CD14-positive monocyte (primary cell): ENCODE measurements at regions not wholly inside any gene's neighbourhood (a gene's known extent, or its start where the extent isn't known, plus 50 kb on each side); places are given as distances from the start of the nearest gene placed in this dataset.

ENCODE experiments used
- DNase-seq, 3 donors: peaks; one replicate each; pipeline ENCODE4 v3.0.0-alpha.2; 2011 to 2022
- H2AFZ ChIP-seq: 2 replicates; pipeline ENCODE4 v1.6.0; 2012; ENCODE audit warnings: mild to moderate bottlenecking, low read depth, low read length, inconsistent platforms; ENCODE audit not compliant: insufficient read depth, poor library complexity, severe bottlenecking
- H3K27ac ChIP-seq, 2 donors: 1 replicate in 1 of 2; 2 replicates in 1 of 2; pipeline ENCODE4 v1.5.1; 2012 to 2013; ENCODE audit warnings: low read length in 2 of 2, control low read depth in 1 of 2, inconsistent platforms in 1 of 2, low read depth in 1 of 2, mild to moderate bottlenecking in 1 of 2
- H3K27me3 ChIP-seq, 2 donors: one replicate each; pipeline versions ENCODE4 v1.6.0 to v1.6.1; 2011 to 2013; ENCODE audit warnings: low read length in 2 of 2; ENCODE audit not compliant: control insufficient read depth in 2 of 2, insufficient read depth in 2 of 2
- H3K36me3 ChIP-seq, 2 donors: replicated peaks in 1 of 2; 1 replicate in 1 of 2; 2 replicates in 1 of 2; pipeline versions ENCODE4 v1.5.1 to v1.6.1; 2012 to 2013; ENCODE audit warnings: low read length in 2 of 2, control low read depth in 1 of 2, inconsistent platforms in 1 of 2, mild to moderate bottlenecking in 1 of 2; ENCODE audit not compliant: insufficient read depth in 2 of 2, control insufficient read depth in 1 of 2
- H3K4me1 ChIP-seq, 2 donors: 1 replicate in 1 of 2; 2 replicates in 1 of 2; pipeline versions ENCODE4 v1.5.1 to v1.6.1; 2012 to 2013; ENCODE audit warnings: low read length in 2 of 2, control low read depth in 1 of 2, inconsistent platforms in 1 of 2, mild to moderate bottlenecking in 1 of 2, moderate library complexity in 1 of 2; ENCODE audit not compliant: insufficient read depth in 2 of 2, control insufficient read depth in 1 of 2
- H3K4me2 ChIP-seq: replicated peaks from 2 replicates; pipeline ENCODE3; 2012; ENCODE audit warnings: low read length, moderate library complexity, mild to moderate bottlenecking; ENCODE audit not compliant: poor library complexity, severe bottlenecking; ENCODE audit errors: extremely low read depth
- H3K4me3 ChIP-seq, 3 experiments: fragments of 200-600 bp in 1 of 3; sonication (generic) in 1 of 3; replicated peaks in 1 of 3; 1 replicate in 2 of 3; 2 replicates in 1 of 3; pipeline ENCODE4 v1.5.1; 2011 to 2013; ENCODE audit warnings: low read length in 3 of 3, mild to moderate bottlenecking in 3 of 3, control low read depth in 2 of 3, low read depth in 2 of 3, inconsistent platforms in 1 of 3, moderate library complexity in 1 of 3
- H3K79me2 ChIP-seq: 2 replicates; pipeline ENCODE4 v1.6.0; 2012; ENCODE audit warnings: mild to moderate bottlenecking, control low read depth, inconsistent platforms, low read length, moderate library complexity; ENCODE audit not compliant: insufficient read depth
- H3K9ac ChIP-seq: 2 replicates; pipeline ENCODE4 v1.6.0; 2017; ENCODE audit warnings: low read length, mild to moderate bottlenecking; ENCODE audit not compliant: insufficient read depth, poor library complexity, severe bottlenecking
- H3K9me3 ChIP-seq, 2 donors: replicated peaks in 1 of 2; 1 replicate in 1 of 2; 2 replicates in 1 of 2; pipeline versions ENCODE4 v1.5.1 to v1.6.1; 2012 to 2013; ENCODE audit warnings: low read length in 2 of 2, control low read depth in 1 of 2; ENCODE audit not compliant: control insufficient read depth in 1 of 2, insufficient read depth in 1 of 2
- H4K20me1 ChIP-seq: 2 replicates; pipeline ENCODE4 v1.6.0; 2012; ENCODE audit warnings: mild to moderate bottlenecking, low read length, control low read depth, moderate library complexity; ENCODE audit not compliant: insufficient read depth
- H3K27ac Mint-ChIP-seq, 7 donors: one replicate each; pipeline ENCODE4 v1.8.0; 2020; ENCODE audit warnings: mild to moderate bottlenecking in 7 of 7, mixed read lengths in 7 of 7, moderate library complexity in 6 of 7, inconsistent platforms in 2 of 7
- H3K27me3 Mint-ChIP-seq, 3 donors: one replicate each; pipeline ENCODE4 v1.8.0; 2021 to 2022; ENCODE audit warnings: low read depth in 3 of 3, mild to moderate bottlenecking in 3 of 3, mixed read lengths in 3 of 3, moderate library complexity in 3 of 3, inconsistent platforms in 1 of 3
- H3K36me3 Mint-ChIP-seq, 2 donors: one replicate each; pipeline ENCODE4 v1.8.0; 2020; ENCODE audit warnings: mixed read lengths in 2 of 2, inconsistent platforms in 1 of 2, mild to moderate bottlenecking in 1 of 2
- H3K4me1 Mint-ChIP-seq: one replicate; pipeline ENCODE4 v1.8.0; 2020; ENCODE audit warnings: mild to moderate bottlenecking, mixed read lengths
- H3K4me3 Mint-ChIP-seq, 2 donors: one replicate each; pipeline ENCODE4 v1.8.0; 2020; ENCODE audit warnings: mild to moderate bottlenecking in 2 of 2, mixed read lengths in 2 of 2, moderate library complexity in 1 of 2
- H3K9me3 Mint-ChIP-seq, 7 donors: one replicate each; pipeline ENCODE4 v1.8.0; 2020 to 2022; ENCODE audit warnings: mixed read lengths in 7 of 7, mild to moderate bottlenecking in 6 of 7, moderate library complexity in 6 of 7, inconsistent platforms in 2 of 7
- WGBS: methylation state at CpG from one replicate; pipeline ENCODE4 v1.1.5; 2013; ENCODE audit warnings: missing lambda C conversion rate; ENCODE audit not compliant: insufficient coverage; 5-methylcytosine and 5-hydroxymethylcytosine counted together
- intact Hi-C, 2 donors: fragments of 100-400 bp; cut with micrococcal nuclease; formaldehyde crosslinking; loops; one replicate each; pipeline versions ENCODE4 v1.15.0 to v1.15.1; 2023
- TF ChIP-seq, protein P1 (sequence below): fragments of 200-600 bp; IDR thresholded peaks from one replicate; pipeline ENCODE4 v1.8.0; 2022; ENCODE audit warnings: antibody characterized with exemption, mild to moderate bottlenecking

DNA sequence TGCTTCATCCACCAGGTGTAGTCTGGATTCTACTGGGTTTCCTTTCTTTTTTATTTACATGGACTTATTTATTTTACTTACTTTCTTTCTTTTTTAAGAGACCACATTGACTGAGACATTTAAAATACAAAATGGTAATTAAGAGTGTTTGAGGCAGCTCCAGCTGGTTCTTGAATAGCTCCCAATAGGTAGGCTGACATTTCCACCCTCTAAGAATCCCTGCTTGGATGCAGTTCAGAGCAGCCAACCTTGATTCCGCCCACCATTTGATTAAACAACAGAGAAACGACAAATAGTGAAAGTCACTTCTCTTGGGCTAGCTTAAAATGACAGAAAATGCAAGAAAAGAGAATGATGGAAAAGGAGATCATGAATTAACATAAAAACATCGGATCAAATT, 270.5 kb downstream of the TUSC7 start:
- no peak overlapping the region for H2AFZ ChIP-seq
- Mint-ChIP-seq H3K27me3 (peaks cover 0 to 3% (median 2%) of the 10 kb centered on the region in 3 donors), H3K4me3 (no peak overlapping the region), H3K36me3 (no peaks in the 10 kb centered on the region), H3K9me3 (no peaks in the 10 kb centered on the region), H3K4me1 (no peaks in the 10 kb centered on the region), H3K27ac (no peak overlapping the region)
- H3K9me3 ChIP-seq: no peaks in the 10 kb centered on the region
- TF ChIP-seq, protein P1, sequence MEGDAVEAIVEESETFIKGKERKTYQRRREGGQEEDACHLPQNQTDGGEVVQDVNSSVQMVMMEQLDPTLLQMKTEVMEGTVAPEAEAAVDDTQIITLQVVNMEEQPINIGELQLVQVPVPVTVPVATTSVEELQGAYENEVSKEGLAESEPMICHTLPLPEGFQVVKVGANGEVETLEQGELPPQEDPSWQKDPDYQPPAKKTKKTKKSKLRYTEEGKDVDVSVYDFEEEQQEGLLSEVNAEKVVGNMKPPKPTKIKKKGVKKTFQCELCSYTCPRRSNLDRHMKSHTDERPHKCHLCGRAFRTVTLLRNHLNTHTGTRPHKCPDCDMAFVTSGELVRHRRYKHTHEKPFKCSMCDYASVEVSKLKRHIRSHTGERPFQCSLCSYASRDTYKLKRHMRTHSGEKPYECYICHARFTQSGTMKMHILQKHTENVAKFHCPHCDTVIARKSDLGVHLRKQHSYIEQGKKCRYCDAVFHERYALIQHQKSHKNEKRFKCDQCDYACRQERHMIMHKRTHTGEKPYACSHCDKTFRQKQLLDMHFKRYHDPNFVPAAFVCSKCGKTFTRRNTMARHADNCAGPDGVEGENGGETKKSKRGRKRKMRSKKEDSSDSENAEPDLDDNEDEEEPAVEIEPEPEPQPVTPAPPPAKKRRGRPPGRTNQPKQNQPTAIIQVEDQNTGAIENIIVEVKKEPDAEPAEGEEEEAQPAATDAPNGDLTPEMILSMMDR: no peak
- no peaks in the 10 kb centered on the region for H3K4me1 ChIP-seq
- no peaks in the 10 kb centered on the region for H3K27me3 ChIP-seq
- no peak overlapping the region for H3K4me2 ChIP-seq
- DNase-seq: no peak
- intact Hi-C loops: no loop called here
- no peaks in the 10 kb centered on the region for H3K79me2 ChIP-seq
- no peak overlapping the region for H3K27ac ChIP-seq
- no peaks in the 10 kb centered on the region for H3K36me3 ChIP-seq
- no peaks in the 10 kb centered on the region for H4K20me1 ChIP-seq
- H3K4me3 ChIP-seq: no peak overlapping the region
- H3K9ac ChIP-seq: no peak overlapping the region
- WGBS: no CpG with 5 or more reads among the region's 3 CpGs

DNA sequence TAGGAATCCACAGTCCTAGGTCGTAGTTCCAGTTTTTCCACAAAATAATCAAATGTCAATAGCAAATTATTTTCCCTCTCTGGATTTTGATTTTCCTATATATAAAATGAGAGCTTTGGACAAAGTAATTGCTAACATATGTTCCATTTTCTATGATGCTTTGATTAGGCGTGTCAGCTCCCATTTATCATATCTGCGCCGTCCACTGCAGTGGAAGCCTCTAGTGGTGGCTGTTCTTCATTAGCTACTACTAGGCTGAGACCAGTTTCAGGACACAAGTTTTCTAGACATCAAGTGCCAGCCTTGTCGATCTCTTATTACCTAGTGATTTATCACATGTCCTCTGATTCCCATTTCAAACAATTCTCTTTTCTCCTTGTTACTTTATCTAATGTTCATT, 271.5 kb downstream of the TUSC7 start:
- Mint-ChIP-seq H3K4me1 (no peaks in the 10 kb centered on the region), H3K36me3 (no peaks in the 10 kb centered on the region), H3K4me3 (no peak overlapping the region), H3K27me3 (peaks cover 0 to 3% (median 2%) of the 10 kb centered on the region in 3 donors), H3K27ac (no peak overlapping the region), H3K9me3 (no peaks in the 10 kb centered on the region)
- intact Hi-C loops: no loop called here
- H3K79me2 ChIP-seq: no peaks in the 10 kb centered on the region
- H3K27ac ChIP-seq: no peak overlapping the region
- DNase-seq: no peak
- H3K9me3 ChIP-seq: no peaks in the 10 kb centered on the region
- H4K20me1 ChIP-seq: no peaks in the 10 kb centered on the region
- no peak overlapping the region for H3K4me2 ChIP-seq
- H3K9ac ChIP-seq: no peak overlapping the region
- H2AFZ ChIP-seq: no peak overlapping the region
- TF ChIP-seq, protein P1: no peak
- no peaks in the 10 kb centered on the region for H3K27me3 ChIP-seq
- WGBS: 96% methylated on average over 4 of the region's 5 CpGs
- no peak overlapping the region for H3K4me3 ChIP-seq
- H3K4me1 ChIP-seq: no peaks in the 10 kb centered on the region
- no peaks in the 10 kb centered on the region for H3K36me3 ChIP-seq
